Lower leg skin (tissue), 3 donors: ENCODE measurements at regions not wholly inside any gene's neighbourhood (a gene's known extent, or its start where the extent isn't known, plus 50 kb on each side); places are given as distances from the start of the nearest gene placed in this dataset.

Experiments
- CTCF ChIP-seq, 3 donors: fragments of 450-650 bp; IDR thresholded peaks; one replicate each; pipeline ENCODE4 v1.5.1; 2016; ENCODE audit warnings: antibody characterized with exemption in 3 of 3, mild to moderate bottlenecking in 3 of 3, moderate library complexity in 2 of 3
- POLR2A ChIP-seq, 2 donors: fragments of 450-650 bp; IDR thresholded peaks; one replicate each; pipeline ENCODE4 v1.6.1; 2016 to 2017; ENCODE audit warnings: antibody characterized with exemption in 2 of 2, mild to moderate bottlenecking in 1 of 2, moderate library complexity in 1 of 2

DNA sequence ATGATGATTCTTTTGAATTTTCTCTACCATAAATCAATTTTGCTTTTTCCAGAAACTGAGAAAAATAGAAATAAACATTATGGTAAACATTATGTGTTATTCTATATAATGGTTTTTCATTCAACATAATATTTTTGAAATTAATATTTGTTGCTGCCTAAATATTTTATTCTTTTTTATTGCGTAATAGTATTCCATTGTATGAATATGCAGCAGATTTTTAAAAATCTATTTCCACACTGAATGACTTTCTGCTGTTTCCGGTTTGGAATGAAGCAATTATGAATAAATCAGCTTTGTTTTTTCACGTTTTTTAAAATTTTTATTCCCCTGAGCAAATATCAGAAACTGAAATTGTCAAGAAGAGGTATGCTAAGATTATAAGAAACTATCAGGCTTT lies 335.2 kb upstream of the KCND2 start:
- TF ChIP-seq POLR2A (IDR thresholded peaks at IDR 0.05), result no peak
- TF ChIP-seq CTCF (IDR thresholded peaks at IDR 0.05), result no peak
